ENCODE measurements at regions not wholly inside any gene's neighbourhood (a gene's known extent, or its start where the extent isn't known, plus 50 kb on each side); places are given as distances from the start of the nearest gene placed in this dataset.

- TF ChIP-seq CTCF (conservative IDR thresholded peaks at IDR 0.05; ENCODE audit: low read depth, low read length) = no peak
- no peak for TF ChIP-seq EZH2 (IDR thresholded peaks at IDR 0.05; ENCODE audit: low read length, unreplicated experiment)
Observed at GRCh38 chr18:46378126-46378863, 274.1 kb downstream of the HAUS1 start.
